Mucosa of stomach (tissue), 1 donor: ENCODE measurements at regions not wholly inside any gene's neighbourhood (a gene's known extent, or its start where the extent isn't known, plus 50 kb on each side); places are given as distances from the start of the nearest gene placed in this dataset.

ENCODE experiments used
- H3K27me3 ChIP-seq: one replicate; pipeline ENCODE4 v1.7.0; 2013; ENCODE audit warnings: mild to moderate bottlenecking, low read length; ENCODE audit not compliant: control insufficient read depth, insufficient read depth
- H3K36me3 ChIP-seq: one replicate; pipeline ENCODE4 v1.7.0; 2013; ENCODE audit warnings: low read length; ENCODE audit not compliant: control insufficient read depth, insufficient read depth
- H3K4me1 ChIP-seq: one replicate; pipeline ENCODE4 v1.7.0; 2013; ENCODE audit warnings: mild to moderate bottlenecking, low read length; ENCODE audit not compliant: control insufficient read depth, insufficient read depth
- H3K4me3 ChIP-seq: one replicate; pipeline ENCODE4 v1.7.0; 2013; ENCODE audit warnings: low read length
- H3K9ac ChIP-seq: one replicate; pipeline ENCODE4 v1.7.0; 2013; ENCODE audit warnings: mild to moderate bottlenecking, low read length, moderate library complexity
- H3K9me3 ChIP-seq: one replicate; pipeline ENCODE4 v1.7.0; 2013; ENCODE audit warnings: mild to moderate bottlenecking, low read length, moderate library complexity; ENCODE audit not compliant: control insufficient read depth
- donor health status: Pancreatic carcinoma.

DNA sequence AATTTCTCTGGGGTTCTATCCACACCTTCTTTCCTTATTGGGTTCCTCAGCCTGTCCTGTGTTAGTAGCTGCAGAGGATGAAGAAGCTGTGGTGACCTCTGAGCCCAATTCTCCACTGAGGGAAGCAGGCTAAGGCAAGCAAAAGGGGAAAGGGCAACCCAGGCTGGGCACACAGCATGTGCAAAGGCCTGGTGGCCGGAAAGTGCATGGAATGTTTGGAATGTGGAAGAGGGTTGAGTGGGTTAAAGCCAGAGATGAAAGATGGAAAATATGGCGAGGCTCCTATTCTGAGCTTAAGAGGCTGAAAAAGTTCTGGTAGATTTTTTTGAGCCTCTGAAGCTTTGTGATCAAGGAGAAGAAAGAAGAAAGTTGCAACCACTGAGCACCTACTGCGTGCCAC, 247.1 kb downstream of the MIAT start:
- Histone ChIP-seq H3K9me3 (no peaks in the 10 kb centered on the region), H3K4me1 (no peaks in the 10 kb centered on the region), H3K27me3 (peaks cover 12% of the 10 kb centered on the region), H3K36me3 (no peaks in the 10 kb centered on the region), H3K4me3 (no peak overlapping the region), H3K9ac (no peak overlapping the region)

- peaks cover 12% of the 10 kb centered on the region for H3K27me3 ChIP-seq
- H3K4me1 ChIP-seq: no peaks in the 10 kb centered on the region
- H3K9me3 ChIP-seq: no peaks in the 10 kb centered on the region
- H3K4me3 ChIP-seq: no peak overlapping the region
- no peaks in the 10 kb centered on the region for H3K36me3 ChIP-seq
- no peak overlapping the region for H3K9ac ChIP-seq
Observed at GRCh38 chr22:26905076-26905475, 247.7 kb downstream of the MIAT start.

DNA sequence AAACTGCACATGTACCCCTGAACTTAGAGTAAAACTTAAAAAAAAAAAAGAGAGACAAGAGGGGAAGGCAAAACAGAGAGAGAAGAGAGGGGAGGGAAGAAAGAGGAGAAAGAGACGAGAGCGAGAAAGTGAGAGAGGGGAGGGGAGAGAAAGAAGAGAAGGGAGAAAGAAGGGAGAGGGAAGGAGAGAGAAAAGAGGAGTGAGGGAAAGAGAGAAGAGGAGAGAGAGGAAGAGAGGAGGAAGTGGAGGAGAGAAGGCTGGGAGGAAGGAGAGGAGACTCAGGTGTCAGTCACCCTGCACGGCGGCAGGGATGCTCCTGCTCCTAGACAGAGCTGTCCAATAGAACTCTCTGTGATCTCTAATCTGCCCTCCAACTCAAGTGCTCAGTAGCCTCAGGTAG, 248.3 kb downstream of the MIAT start:
- Histone ChIP-seq H3K9ac (no peak overlapping the region), H3K27me3 (peaks cover 15% of the 10 kb centered on the region), H3K4me3 (no peak overlapping the region), H3K9me3 (no peaks in the 10 kb centered on the region), H3K4me1 (no peaks in the 10 kb centered on the region), H3K36me3 (no peaks in the 10 kb centered on the region)

DNA sequence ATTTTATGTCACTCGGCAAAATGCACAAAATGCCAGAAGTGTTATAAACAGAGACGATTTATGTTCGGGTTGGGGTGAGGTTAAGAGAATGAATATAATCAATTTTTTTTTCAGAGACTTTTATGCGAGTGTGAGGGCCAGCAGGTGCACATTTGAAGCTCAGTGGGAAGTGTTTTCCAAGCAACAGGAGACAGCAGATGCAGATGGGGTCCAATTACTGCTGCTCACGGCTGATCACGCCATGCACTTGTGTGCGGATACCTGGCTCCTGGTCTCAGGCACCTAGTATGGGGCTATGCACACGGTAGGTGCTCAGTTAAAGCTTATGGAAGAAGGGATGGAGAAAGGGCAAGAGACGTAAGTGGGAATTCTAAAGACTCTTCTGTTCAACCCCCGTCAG, 249.1 kb downstream of the MIAT start:
- no peaks in the 10 kb centered on the region for H3K9me3 ChIP-seq
- no peaks in the 10 kb centered on the region for H3K36me3 ChIP-seq
- H3K27me3 ChIP-seq: peaks cover 21% of the 10 kb centered on the region
- H3K4me3 ChIP-seq: no peak overlapping the region
- no peaks in the 10 kb centered on the region for H3K4me1 ChIP-seq
- no peak overlapping the region for H3K9ac ChIP-seq

GRCh38 chr22:26907366-26907765, 250.0 kb downstream of the MIAT start:
- Histone ChIP-seq H3K4me1 (no peaks in the 10 kb centered on the region), H3K27me3 (peaks cover 25% of the 10 kb centered on the region), H3K4me3 (no peak overlapping the region), H3K9ac (no peak overlapping the region), H3K36me3 (no peaks in the 10 kb centered on the region), H3K9me3 (no peaks in the 10 kb centered on the region)

- H3K36me3 ChIP-seq: no peaks in the 10 kb centered on the region
- H3K9me3 ChIP-seq: no peaks in the 10 kb centered on the region
- no peak overlapping the region for H3K9ac ChIP-seq
- peaks cover 26% of the 10 kb centered on the region for H3K27me3 ChIP-seq
- H3K4me3 ChIP-seq: no peak overlapping the region
- H3K4me1 ChIP-seq: no peaks in the 10 kb centered on the region
Observed at GRCh38 chr22:26910845-26911244, 253.5 kb downstream of the MIAT start.

DNA sequence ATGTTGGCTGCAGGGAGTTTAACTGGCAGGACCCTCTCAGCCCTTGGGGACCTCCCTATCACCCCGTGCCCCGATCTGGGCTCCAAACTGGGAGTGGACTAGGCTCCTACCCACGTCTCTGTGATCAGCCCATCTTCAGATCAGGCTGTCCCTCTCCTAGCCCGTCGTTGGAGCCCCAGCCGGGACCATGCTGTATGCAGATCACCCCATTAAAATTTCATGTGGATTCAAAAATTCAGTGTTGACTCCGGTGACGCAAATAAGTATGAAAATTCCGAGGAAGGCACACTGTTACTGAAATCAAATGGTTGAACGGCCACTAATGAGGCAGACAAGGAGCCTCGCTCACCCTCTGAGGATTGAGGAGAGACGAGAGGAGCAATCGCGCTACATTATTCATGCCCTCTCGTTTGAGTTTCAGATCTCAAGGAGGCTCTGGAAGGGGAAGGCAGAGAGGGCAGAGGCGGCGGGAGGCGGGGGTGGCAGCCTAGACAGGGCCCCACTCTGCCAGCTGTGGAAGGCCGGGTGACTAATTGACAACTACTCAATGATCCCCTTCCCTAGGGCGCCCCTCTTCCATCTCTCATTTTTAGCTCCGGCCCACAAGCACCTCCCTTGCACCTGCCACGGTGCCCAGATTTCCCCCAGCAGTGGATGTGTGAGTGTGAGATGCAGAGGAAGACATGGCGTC, 255.4 kb downstream of the MIAT start:
- Histone ChIP-seq H3K9me3 (no peaks in the 10 kb centered on the region), H3K4me1 (no peaks in the 10 kb centered on the region), H3K36me3 (no peaks in the 10 kb centered on the region), H3K27me3 (peaks cover 31% of the 10 kb centered on the region), H3K9ac (no peak overlapping the region), H3K4me3 (no peak overlapping the region)

- Histone ChIP-seq H3K9me3 (no peaks in the 10 kb centered on the region), H3K36me3 (no peaks in the 10 kb centered on the region), H3K9ac (no peak overlapping the region), H3K4me1 (no peaks in the 10 kb centered on the region), H3K4me3 (no peak overlapping the region), H3K27me3 (peaks cover 31% of the 10 kb centered on the region)
Observed at GRCh38 chr22:26914519-26915185, 257.3 kb downstream of the MIAT start.

DNA sequence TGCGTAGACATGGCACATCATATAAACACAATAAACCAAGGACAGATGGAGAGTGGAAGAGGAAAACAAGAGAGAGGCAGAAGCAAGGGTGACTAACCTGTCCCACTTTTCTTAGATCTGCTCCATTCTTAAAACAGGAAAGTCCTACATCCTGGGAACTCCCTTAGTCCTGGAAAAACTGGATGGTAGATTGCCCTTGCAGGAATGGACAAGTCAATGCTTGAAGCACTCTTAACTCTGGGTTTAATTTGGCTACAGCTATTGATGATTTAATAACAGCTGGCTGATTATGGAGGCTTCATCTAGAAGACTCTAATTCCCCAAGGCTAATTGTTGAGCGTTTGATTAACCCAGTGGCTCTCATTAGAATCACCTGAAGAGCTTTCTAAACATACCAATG, 258.8 kb downstream of the MIAT start:
- Histone ChIP-seq H3K4me3 (no peak overlapping the region), H3K9me3 (no peaks in the 10 kb centered on the region), H3K9ac (no peak overlapping the region), H3K27me3 (peaks cover 24% of the 10 kb centered on the region), H3K36me3 (no peaks in the 10 kb centered on the region), H3K4me1 (no peaks in the 10 kb centered on the region)

- no peak overlapping the region for H3K9ac ChIP-seq
- H3K4me1 ChIP-seq: no peaks in the 10 kb centered on the region
- H3K27me3 ChIP-seq: peaks cover 10% of the 10 kb centered on the region
- no peak overlapping the region for H3K4me3 ChIP-seq
- H3K9me3 ChIP-seq: no peaks in the 10 kb centered on the region
- H3K36me3 ChIP-seq: no peaks in the 10 kb centered on the region
Observed at GRCh38 chr22:26918226-26918625, 260.8 kb downstream of the MIAT start.

- Histone ChIP-seq H3K9me3 (no peaks in the 10 kb centered on the region), H3K36me3 (no peaks in the 10 kb centered on the region), H3K27me3 (peaks cover under 1% of the 10 kb centered on the region), H3K4me3 (no peak overlapping the region), H3K4me1 (no peaks in the 10 kb centered on the region), H3K9ac (no peak overlapping the region)
Observed at GRCh38 chr22:26921726-26922125, 264.3 kb downstream of the MIAT start.

DNA sequence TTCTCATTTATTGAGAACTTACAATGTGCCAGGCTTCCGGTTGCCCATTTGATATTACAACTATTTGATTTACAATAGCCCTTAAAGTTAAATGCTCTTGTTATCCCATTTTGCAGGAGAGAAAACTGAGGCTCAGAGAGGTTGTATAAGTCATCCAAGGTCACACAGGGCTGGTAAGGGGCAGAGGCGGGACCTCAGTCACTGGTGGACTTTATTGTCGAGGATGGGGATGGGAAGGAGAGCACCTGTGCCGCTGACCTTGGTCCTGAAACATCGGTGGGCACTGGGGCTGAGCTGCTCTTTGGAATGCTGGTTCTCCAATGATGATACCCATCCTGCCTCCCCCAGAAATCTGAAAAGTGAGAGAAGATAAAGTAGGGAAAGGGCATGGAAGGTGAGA, 265.4 kb downstream of the MIAT start:
- no peaks in the 10 kb centered on the region for H3K4me1 ChIP-seq

More for the DNA sequence above, 265.4 kb downstream of the MIAT start:
- Histone ChIP-seq H3K36me3 (no peaks in the 10 kb centered on the region), H3K9me3 (no peaks in the 10 kb centered on the region), H3K4me3 (no peak overlapping the region), H3K9ac (no peak overlapping the region), H3K27me3 (no peaks in the 10 kb centered on the region)
